Panc1 (cell line): ENCODE measurements at regions not wholly inside any gene's neighbourhood (a gene's known extent, or its start where the extent isn't known, plus 50 kb on each side); places are given as distances from the start of the nearest gene placed in this dataset.

Source experiments
- ATAC-seq: fragments of 200-7000 bp; cut with Tn5 transposase; 2 replicates; pipeline ENCODE4 v1.9.1; 2020; ENCODE audit warnings: mild to moderate bottlenecking, moderate library complexity
- BruUV-seq: library from RNA; stranded (reverse); fragments of 400-500 nt; replicated peaks from 2 replicates; lab custom pipeline; 2021; lab: Mats Ljungman, UMichigan
- CTCF ChIA-PET: fragments of 300-600 bp; sonication (Branson Sonifier 250); formaldehyde crosslinking; loops from one replicate; lab custom pipeline; 2022; ENCODE audit warnings: antibody characterized with exemption; lab: Charles Lee
- POLR2A ChIA-PET: fragments of 300-600 bp; sonication (Branson Sonifier 250); formaldehyde crosslinking; loops from one replicate; lab custom pipeline; 2022; ENCODE audit warnings: antibody characterized with exemption; lab: Charles Lee
- DNase-seq: peaks from one replicate; pipeline ENCODE4 v3.0.0-alpha.2; 2010; ENCODE audit warnings: low read depth, low spot score
- H3K27ac ChIP-seq: 2 replicates; pipeline ENCODE4 v1.5.1; 2011; ENCODE audit warnings: mild to moderate bottlenecking, low read length, inconsistent platforms
- H3K27me3 ChIP-seq: fragments of 200-500 bp; sonication (Bioruptor generic); 2 replicates; pipeline ENCODE4 v1.6.0; 2014; ENCODE audit warnings: low read length, inconsistent platforms; ENCODE audit not compliant: control insufficient read depth, insufficient read depth
- H3K36me3 ChIP-seq: fragments of 200-500 bp; sonication (Bioruptor generic); 2 replicates; pipeline ENCODE4 v1.5.1; 2014; ENCODE audit warnings: inconsistent platforms, mild to moderate bottlenecking, low read length, moderate library complexity; ENCODE audit not compliant: control insufficient read depth, insufficient read depth
- H3K4me1 ChIP-seq: 2 replicates; pipeline ENCODE4 v1.5.1; 2011; ENCODE audit warnings: inconsistent platforms, mild to moderate bottlenecking, low read length, moderate library complexity; ENCODE audit not compliant: control insufficient read depth, insufficient read depth
- H3K4me3 ChIP-seq, 2 experiments: 2 replicates each; pipeline ENCODE4 v1.5.1; 2011 to 2012; ENCODE audit warnings: low read depth in 2 of 2, low read length in 2 of 2, mild to moderate bottlenecking in 2 of 2, inconsistent platforms in 1 of 2, moderate library complexity in 1 of 2
- H3K9me3 ChIP-seq: fragments of 200-500 bp; sonication (Bioruptor generic); 2 replicates; pipeline ENCODE4 v1.5.1; 2014; ENCODE audit warnings: low read depth, mild to moderate bottlenecking, inconsistent platforms, low read length, moderate library complexity; ENCODE audit not compliant: control insufficient read depth, insufficient read depth
- CTCF ChIP-seq: fragments of 450-650 bp; IDR thresholded peaks from 2 replicates; pipeline ENCODE4 v1.5.1; 2017; ENCODE audit warnings: mild to moderate bottlenecking
- POLR2AphosphoS5 ChIP-seq: IDR thresholded peaks from 2 replicates; pipeline ENCODE4 v1.6.1; 2012; ENCODE audit warnings: mild to moderate bottlenecking, low read depth, low read length, moderate library complexity
- SIN3A ChIP-seq: IDR thresholded peaks from 2 replicates; pipeline ENCODE4 v1.6.1; 2012; ENCODE audit warnings: low read depth, mild to moderate bottlenecking, low read length, moderate library complexity, borderline replicate concordance; ENCODE audit not compliant: insufficient read depth
- TCF7L2 ChIP-seq: IDR thresholded peaks from 2 replicates; pipeline ENCODE4 v1.6.1; 2011; ENCODE audit warnings: mild to moderate bottlenecking, low read depth, low read length, inconsistent platforms
- in situ Hi-C: cut with HindIII; loops from 2 replicates; pipeline ENCODE4 v1.10.0; 2016; ENCODE audit warnings: low sequenced_read_pairs, low pct_unique_long_range_greater_than_20kb
- intact Hi-C: fragments of 100-400 bp; cut with micrococcal nuclease; formaldehyde crosslinking; loops from one replicate; pipeline ENCODE4 v1.10.0; 2022; ENCODE audit not compliant: unreplicated experiment
- TF ChIP-seq, protein P1 (sequence below), 2 experiments: IDR thresholded peaks; 2 replicates each; pipeline ENCODE4 v1.6.1; 2011 to 2012; ENCODE audit warnings: low read depth in 2 of 2, control low read depth in 1 of 2, low read length in 1 of 2, mild to moderate bottlenecking in 1 of 2, moderate library complexity in 1 of 2; ENCODE audit not compliant: insufficient read depth in 1 of 2

GRCh38 chr6:40958738-40959137 lies 80.3 kb downstream of the UNC5CL start:
- Histone ChIP-seq H3K4me1 (peaks cover 23% of the 10 kb centered on the region), H3K4me3 (no peak overlapping the region), H3K27ac (peak overlapping the region; percentile 82), H3K36me3 (no peaks in the 10 kb centered on the region), H3K27me3 (no peaks in the 10 kb centered on the region), H3K9me3 (no peaks in the 10 kb centered on the region)
- POLR2A ChIA-PET = interaction anchor here (0.7 kb wide), 1 partner anchor 49 kb away, joined by 3 read pairs; no protein-coding TSS in a partner anchor
- intact Hi-C loops (no loop called here), in situ Hi-C loops (no loop called here)
- no peak for DNase-seq
- TF ChIP-seq SIN3A = no peak
- TF ChIP-seq, protein P1, sequence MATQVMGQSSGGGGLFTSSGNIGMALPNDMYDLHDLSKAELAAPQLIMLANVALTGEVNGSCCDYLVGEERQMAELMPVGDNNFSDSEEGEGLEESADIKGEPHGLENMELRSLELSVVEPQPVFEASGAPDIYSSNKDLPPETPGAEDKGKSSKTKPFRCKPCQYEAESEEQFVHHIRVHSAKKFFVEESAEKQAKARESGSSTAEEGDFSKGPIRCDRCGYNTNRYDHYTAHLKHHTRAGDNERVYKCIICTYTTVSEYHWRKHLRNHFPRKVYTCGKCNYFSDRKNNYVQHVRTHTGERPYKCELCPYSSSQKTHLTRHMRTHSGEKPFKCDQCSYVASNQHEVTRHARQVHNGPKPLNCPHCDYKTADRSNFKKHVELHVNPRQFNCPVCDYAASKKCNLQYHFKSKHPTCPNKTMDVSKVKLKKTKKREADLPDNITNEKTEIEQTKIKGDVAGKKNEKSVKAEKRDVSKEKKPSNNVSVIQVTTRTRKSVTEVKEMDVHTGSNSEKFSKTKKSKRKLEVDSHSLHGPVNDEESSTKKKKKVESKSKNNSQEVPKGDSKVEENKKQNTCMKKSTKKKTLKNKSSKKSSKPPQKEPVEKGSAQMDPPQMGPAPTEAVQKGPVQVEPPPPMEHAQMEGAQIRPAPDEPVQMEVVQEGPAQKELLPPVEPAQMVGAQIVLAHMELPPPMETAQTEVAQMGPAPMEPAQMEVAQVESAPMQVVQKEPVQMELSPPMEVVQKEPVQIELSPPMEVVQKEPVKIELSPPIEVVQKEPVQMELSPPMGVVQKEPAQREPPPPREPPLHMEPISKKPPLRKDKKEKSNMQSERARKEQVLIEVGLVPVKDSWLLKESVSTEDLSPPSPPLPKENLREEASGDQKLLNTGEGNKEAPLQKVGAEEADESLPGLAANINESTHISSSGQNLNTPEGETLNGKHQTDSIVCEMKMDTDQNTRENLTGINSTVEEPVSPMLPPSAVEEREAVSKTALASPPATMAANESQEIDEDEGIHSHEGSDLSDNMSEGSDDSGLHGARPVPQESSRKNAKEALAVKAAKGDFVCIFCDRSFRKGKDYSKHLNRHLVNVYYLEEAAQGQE (IDR thresholded peaks at IDR 0.05; ENCODE audit: insufficient read depth in 1 of 2, low read depth in 2 of 2, low read length in 1 of 2) = no peak
- no peak for TF ChIP-seq TCF7L2
- no peak for TF ChIP-seq POLR2AphosphoS5
- no peak for TF ChIP-seq CTCF
- CTCF ChIA-PET = no interaction called here
- no peak for ATAC-seq
- no TSS peak for BruUV-seq

DNA sequence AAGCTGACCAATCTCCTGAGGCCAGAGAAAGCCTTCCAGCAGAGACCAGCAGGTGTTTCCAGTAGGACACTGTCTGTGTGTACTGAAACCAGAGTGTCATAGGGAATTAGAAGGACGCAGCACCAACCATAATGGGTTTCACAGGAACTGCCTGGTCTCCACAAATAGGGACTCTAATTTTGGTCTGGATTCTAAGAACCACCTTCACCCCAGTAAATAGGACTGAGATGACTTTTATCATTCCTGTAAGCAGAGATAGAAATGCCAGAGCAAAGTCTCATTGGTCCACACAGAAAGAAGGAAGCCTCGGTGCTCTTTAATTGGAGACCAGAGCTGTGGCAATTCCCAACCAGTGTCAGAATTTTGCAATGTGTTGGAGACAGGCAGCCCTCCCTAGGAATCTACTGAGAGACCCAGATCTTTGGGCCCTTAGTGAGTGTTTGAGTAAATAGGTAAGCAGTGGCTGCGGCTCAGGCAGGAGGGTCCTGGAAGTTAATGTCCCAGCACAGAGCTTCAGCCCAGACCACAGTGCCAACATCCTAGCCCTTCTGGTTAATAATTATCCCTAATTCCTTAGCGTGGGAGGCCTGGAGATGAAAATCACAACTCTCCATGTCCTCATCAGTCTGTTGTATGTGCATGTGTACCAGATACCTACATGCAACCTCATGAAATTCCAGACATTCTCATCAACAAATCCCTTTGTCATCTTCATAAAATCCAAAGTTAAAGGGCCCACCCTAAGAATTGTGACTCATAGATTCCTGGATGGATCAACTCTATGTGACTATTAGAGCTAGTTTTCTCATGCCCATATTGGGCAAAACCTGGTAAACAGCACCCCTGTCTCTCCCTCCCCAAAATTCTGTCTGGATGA lies 81.2 kb downstream of the UNC5CL start:
- in situ Hi-C loops = no loop called here
- CTCF ChIA-PET = interaction anchor here (0.6 kb wide), 1 partner anchor 70 kb away, joined by 3 read pairs; no protein-coding TSS in a partner anchor
- ATAC-seq = no peak
- H3K36me3 ChIP-seq = no peaks in the 10 kb centered on the region
- H3K4me3 ChIP-seq = no peak overlapping the region
- POLR2A ChIA-PET = interaction anchor here (0.6 kb wide), 1 partner anchor 70 kb away, joined by 3 read pairs; no protein-coding TSS in a partner anchor
- peaks cover 23% of the 10 kb centered on the region for H3K4me1 ChIP-seq
- no peak for TF ChIP-seq POLR2AphosphoS5
- TF ChIP-seq CTCF = no peak
- H3K27ac ChIP-seq = peak overlapping the region; percentile 82
- no peaks in the 10 kb centered on the region for H3K9me3 ChIP-seq
- intact Hi-C loops = no loop called here
- no TSS peak for BruUV-seq
- no peaks in the 10 kb centered on the region for H3K27me3 ChIP-seq
- DNase-seq = no peak
